Memory B cell (primary cell): ENCODE measurements at regions not wholly inside any gene's neighbourhood (a gene's known extent, or its start where the extent isn't known, plus 50 kb on each side); places are given as distances from the start of the nearest gene placed in this dataset.

Experiments used
- ATAC-seq: fragments of 150-1000 bp; cut with Tn5 transposase; 2 replicates; pipeline ENCODE4 v1.10.0; 2021; ENCODE audit warnings: low read depth, mild to moderate bottlenecking, moderate library complexity
- DNase-seq, 2 donors: peaks; one replicate each; pipeline ENCODE4 v3.0.0; 2022; ENCODE audit warnings: low spot score in 2 of 2
- H3K27ac Mint-ChIP-seq: one replicate; pipeline ENCODE4 v1.8.0; 2022; ENCODE audit warnings: mild to moderate bottlenecking, moderate library complexity, mixed read lengths
- H3K27me3 Mint-ChIP-seq: one replicate; pipeline ENCODE4 v1.8.0; 2022; ENCODE audit warnings: mixed read lengths
- H3K36me3 Mint-ChIP-seq: one replicate; pipeline ENCODE4 v1.8.0; 2022; ENCODE audit warnings: mild to moderate bottlenecking, mixed read lengths
- H3K4me1 Mint-ChIP-seq: one replicate; pipeline ENCODE4 v1.8.0; 2022; ENCODE audit warnings: mixed read lengths
- H3K4me3 Mint-ChIP-seq: one replicate; pipeline ENCODE4 v1.8.0; 2022; ENCODE audit warnings: mild to moderate bottlenecking, moderate library complexity, mixed read lengths
- H3K9me3 Mint-ChIP-seq: one replicate; pipeline ENCODE4 v1.8.0; 2022; ENCODE audit warnings: mixed read lengths

DNA sequence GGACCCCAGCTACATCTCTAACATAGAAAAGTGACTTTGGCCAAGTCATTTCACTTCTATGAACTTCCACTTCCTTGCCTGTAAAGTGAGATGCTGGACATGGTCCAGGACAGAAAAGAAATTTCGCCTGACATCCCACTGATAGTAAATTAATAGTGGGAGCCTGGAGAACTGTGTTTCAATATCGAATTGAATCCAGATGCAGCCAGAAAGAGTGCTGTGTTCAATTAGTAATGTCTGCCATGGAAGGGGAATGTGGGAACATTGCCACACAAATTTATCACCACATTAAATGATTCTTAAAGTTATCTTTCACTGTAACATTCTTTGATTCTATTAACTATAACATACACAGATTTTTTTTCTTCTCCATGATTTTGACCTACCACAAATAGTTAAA is 255.0 kb downstream of the HACE1 start:
- no peaks in the 10 kb centered on the region for H3K36me3 Mint-ChIP-seq
- no peak overlapping the region for H3K4me3 Mint-ChIP-seq
- no peaks in the 10 kb centered on the region for H3K9me3 Mint-ChIP-seq

DNA sequence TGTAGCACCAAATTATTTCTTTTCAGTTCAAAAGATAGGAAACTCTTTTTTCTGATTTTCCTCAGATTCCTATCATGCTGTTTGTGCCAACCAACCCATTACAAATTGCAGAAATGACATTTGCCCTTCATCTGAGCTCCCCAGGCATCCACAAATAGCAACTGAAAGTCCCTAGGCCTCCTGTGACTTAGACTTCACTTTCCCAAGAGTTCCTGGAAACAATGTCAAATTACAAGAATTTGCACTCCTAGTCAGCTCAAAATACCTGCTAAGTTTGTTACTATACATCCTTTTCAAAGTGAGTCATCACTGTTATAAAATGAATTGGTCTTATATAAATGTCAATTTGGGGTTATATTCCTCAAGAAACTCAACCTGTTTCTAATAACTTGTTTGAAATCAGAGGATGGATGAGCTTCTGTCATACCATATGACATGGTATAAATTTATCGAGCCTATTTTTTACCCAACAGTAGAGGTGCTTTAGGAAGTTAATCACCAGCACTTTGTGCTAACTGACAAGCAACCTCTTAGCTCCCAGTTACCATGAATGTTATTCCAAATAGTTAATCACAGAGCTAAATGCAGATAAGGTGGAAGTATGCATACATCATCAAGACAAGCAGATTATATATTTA is 256.5 kb downstream of the HACE1 start:
- Mint-ChIP-seq H3K36me3 (no peaks in the 10 kb centered on the region), H3K27ac (no peak overlapping the region), H3K4me1 (no peaks in the 10 kb centered on the region), H3K4me3 (no peak overlapping the region), H3K27me3 (no peaks in the 10 kb centered on the region), H3K9me3 (no peaks in the 10 kb centered on the region)
- DNase-seq: no peak
- no peak for ATAC-seq

More for the DNA sequence above, 255.0 kb downstream of the HACE1 start:
- Mint-ChIP-seq H3K27me3 (no peaks in the 10 kb centered on the region), H3K4me1 (no peaks in the 10 kb centered on the region), H3K27ac (no peak overlapping the region)
- DNase-seq (no peak), ATAC-seq (no peak)

DNA sequence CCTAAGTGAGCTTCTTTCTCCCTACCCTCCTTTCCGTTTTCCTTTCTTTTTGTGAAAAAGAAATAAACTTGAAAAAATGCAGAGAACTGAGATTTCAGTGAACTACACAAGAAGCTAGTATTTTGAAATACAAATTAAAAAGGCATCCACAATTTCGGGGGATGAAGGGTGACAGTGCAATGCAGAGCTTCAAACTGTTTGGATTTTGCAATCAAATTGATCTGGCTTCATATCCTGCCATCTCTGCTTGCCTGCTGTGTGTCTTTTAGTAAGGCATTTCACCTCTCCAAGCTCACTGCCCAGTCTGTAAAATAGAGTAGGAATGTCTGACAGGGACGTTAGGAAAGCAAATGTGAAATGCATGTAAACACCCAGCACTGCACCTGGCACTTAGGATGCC is 258.0 kb downstream of the HACE1 start:
- Mint-ChIP-seq H3K27me3 (no peaks in the 10 kb centered on the region), H3K36me3 (no peaks in the 10 kb centered on the region), H3K9me3 (no peaks in the 10 kb centered on the region), H3K4me1 (no peaks in the 10 kb centered on the region), H3K4me3 (no peak overlapping the region), H3K27ac (no peak overlapping the region)
- DNase-seq (no peak), ATAC-seq (no peak)

DNA sequence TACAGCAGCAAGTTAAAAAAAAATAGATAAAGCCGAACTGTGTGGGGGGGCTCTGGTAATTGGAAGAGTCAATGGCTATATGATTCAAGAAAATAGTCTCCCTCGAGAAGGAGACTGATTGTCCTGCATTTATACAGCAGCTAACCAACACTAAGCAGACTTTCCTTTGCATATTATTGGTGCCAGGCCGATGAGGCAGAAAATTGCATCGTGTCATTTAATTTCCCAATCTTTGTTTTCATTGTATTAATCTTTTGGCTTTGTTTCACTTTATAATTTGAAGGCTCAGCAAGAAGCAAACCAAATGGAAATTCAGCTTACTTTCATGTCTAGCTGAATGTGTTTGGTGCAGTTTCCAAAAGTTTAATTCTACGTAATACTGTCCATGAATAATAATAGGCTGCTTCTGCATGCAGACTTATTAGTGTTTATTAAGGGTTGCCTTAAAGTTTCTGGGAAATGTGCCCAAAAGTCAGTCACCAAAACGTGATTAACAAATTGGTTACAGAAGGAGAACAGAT is 258.5 kb downstream of the HACE1 start:
- Mint-ChIP-seq H3K27me3 (peaks cover 2% of the 10 kb centered on the region), H3K27ac (no peak overlapping the region), H3K36me3 (no peaks in the 10 kb centered on the region), H3K9me3 (peaks cover 2% of the 10 kb centered on the region), H3K4me1 (no peaks in the 10 kb centered on the region), H3K4me3 (no peak overlapping the region)
- no peak for ATAC-seq
- no peak for DNase-seq

DNA sequence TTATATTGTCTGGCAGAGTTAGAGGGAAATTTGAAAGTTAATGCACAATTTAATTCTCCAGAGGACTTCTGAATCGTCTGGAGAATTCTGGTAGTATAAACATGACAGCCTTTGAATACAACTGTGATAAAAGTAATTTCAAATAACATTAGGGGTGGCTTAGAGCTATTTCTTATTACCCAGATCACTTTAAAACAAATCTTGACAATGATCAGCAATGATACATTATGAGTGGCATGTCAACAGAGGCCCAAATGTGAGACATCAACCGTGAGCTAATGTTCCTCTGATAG is 259.1 kb downstream of the HACE1 start:
- no peaks in the 10 kb centered on the region for H3K36me3 Mint-ChIP-seq

DNA sequence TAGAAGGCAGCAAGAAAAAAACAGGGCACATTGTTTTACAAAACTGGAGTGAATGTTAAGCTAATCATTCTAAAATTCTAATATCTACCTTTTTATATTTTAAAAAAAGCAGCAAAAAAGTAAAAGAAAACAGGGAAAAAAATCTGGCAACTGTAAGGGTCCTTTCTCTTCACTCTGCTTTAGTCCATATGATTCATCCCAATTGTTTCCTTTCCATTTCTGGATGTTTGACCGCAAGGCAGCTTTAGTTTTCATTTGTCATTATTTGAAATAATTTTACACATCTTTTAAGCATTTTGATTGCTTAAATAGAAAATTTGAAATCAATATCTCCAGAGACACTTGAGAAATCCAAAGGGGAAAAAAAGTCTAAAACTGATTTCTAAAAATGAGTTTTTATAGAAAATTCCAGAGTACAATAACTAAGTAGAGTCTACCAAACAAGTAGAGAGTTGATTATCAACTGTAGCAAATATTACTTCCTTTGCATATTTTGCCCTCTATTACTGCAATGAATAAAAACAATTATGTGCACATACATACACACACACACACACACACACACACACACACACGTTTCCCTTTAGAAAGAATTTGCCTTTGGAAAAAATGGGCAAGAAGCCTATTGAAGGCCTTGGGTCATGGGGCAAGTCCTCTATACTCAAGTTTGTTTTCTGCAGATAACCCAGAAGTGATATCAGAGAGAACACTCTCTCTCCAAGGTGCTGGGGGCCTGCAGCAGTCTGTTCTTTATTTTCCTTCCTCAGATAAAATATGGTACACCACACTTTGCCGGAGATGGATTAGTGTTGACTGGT is 259.7 kb downstream of the HACE1 start:
- Mint-ChIP-seq H3K36me3 (no peaks in the 10 kb centered on the region), H3K4me3 (no peak overlapping the region), H3K27ac (no peak overlapping the region), H3K9me3 (peaks cover 2% of the 10 kb centered on the region), H3K4me1 (no peaks in the 10 kb centered on the region), H3K27me3 (peaks cover 3% of the 10 kb centered on the region)
- DNase-seq (no peak), ATAC-seq (no peak)

More for the DNA sequence above, 259.1 kb downstream of the HACE1 start:
- peaks cover 3% of the 10 kb centered on the region for H3K27me3 Mint-ChIP-seq
- no peak overlapping the region for H3K4me3 Mint-ChIP-seq
- no peaks in the 10 kb centered on the region for H3K4me1 Mint-ChIP-seq
- DNase-seq (no peak), ATAC-seq (no peak)
- H3K9me3 Mint-ChIP-seq: peaks cover 2% of the 10 kb centered on the region
- no peak overlapping the region for H3K27ac Mint-ChIP-seq

DNA sequence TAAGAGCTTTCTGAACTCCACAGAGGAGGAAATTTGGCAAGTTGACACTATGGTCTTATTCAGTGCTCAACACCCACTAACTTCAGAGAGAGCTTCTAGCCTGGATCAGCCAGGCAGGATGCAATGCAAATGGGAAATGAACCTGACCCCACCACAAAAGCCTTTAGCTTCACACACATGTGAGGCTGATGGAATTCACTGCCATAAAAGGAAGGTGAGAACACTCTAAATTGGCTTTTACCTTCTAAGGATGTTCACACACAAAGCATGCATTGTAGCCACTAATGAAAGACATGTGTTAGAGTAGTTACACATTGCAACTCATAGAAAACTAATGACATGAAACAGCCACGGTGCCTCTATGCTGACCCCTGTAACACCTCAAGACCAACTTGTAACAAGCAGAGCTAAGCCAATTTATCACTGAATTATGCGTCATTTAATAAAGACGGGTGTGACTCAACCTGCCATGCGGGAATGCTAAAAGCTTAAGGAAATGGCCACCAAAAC is 262.1 kb downstream of the HACE1 start:
- DNase-seq: no peak
- Mint-ChIP-seq H3K27me3 (peaks cover 3% of the 10 kb centered on the region), H3K9me3 (peaks cover 2% of the 10 kb centered on the region), H3K36me3 (no peaks in the 10 kb centered on the region), H3K4me3 (no peak overlapping the region), H3K27ac (no peak overlapping the region), H3K4me1 (no peaks in the 10 kb centered on the region)
- ATAC-seq: no peak

DNA sequence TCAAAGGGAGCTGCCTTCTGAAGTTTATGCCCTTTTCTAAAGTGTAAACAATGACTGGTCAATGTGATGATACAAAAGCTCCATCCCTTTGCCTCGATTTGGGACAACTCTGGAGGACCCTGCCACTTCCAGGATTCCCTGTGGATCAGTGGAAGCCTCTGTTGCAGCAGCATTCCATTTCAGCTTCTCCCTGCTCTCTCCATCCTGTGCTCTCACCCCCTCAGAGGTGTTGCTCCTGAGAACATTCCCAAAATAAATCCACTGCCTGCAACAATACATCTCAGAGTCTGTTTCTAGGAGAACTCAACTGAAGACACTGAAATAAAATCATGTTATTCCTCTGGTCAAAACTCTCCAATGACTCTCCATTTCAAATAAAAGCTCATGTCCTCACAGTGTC is 263.6 kb downstream of the HACE1 start:
- Mint-ChIP-seq H3K27me3 (peaks cover 3% of the 10 kb centered on the region), H3K36me3 (no peaks in the 10 kb centered on the region), H3K9me3 (peaks cover 2% of the 10 kb centered on the region), H3K4me3 (no peak overlapping the region), H3K4me1 (no peaks in the 10 kb centered on the region), H3K27ac (no peak overlapping the region)
- no peak for ATAC-seq
- no peak for DNase-seq

DNA sequence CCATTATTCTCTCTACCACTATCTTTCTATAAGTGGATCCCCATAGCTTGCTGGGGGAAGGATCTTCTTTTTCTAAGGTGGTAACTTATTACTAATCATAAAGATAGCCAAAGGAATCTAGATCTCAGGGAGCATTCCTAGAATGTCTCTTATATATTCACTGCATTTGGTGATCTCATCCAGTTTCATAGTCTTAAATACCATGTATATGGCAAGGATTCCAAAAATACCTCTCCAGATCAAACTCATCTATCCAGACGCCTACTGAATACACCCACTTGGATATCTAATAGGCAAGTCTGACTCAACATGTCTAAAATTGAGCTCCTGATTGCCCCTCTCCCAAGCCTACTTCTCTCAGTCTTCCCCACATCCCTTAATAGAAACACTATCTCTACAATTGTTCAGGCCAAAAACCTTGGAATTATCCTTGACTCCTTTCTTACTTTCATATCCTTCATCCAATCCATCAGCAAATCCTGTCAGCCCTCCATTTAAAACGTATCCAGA is 264.4 kb downstream of the HACE1 start:
- ATAC-seq (no peak), DNase-seq (no peak)
- H3K4me3 Mint-ChIP-seq: no peak overlapping the region
- H3K36me3 Mint-ChIP-seq: no peaks in the 10 kb centered on the region
- peaks cover 2% of the 10 kb centered on the region for H3K9me3 Mint-ChIP-seq
- H3K27me3 Mint-ChIP-seq: peaks cover 3% of the 10 kb centered on the region
- no peaks in the 10 kb centered on the region for H3K4me1 Mint-ChIP-seq
- H3K27ac Mint-ChIP-seq: no peak overlapping the region

DNA sequence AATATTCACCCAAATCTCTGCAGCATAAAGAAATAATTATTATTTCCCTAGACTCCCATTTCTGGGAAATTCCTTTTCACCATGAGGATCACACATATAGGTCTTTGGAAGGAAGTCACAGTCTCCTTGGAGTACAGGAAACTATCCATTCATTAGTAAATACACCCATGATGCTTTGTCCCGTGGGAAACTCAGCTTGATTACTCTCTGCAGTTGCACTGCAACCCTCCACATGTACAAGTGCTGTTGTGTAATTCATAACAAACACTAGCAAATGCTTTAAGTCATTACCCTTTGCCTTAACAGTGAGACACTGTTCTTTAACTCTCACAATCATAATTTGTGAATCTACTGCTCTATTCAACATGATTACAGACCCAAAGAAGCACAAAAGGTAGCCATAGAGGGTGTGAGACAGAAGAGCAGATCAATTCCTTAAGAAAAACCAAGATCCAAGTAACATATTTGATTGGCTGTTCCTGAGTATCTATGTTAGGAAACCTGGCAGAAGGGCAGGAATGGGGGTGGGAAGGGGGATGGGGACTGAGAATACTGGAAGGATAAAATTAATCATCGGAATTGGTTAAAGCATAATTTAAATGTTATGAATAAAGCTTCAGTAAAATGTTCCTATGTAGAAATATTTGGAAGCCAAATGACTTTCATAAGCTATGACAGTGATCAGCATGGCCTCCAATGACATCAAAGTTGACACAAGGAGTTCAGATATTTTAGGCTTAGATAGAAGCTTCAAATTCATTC is 268.0 kb downstream of the HACE1 start:
- Mint-ChIP-seq H3K9me3 (peaks cover 2% of the 10 kb centered on the region), H3K27ac (no peak overlapping the region), H3K4me1 (no peaks in the 10 kb centered on the region), H3K4me3 (no peak overlapping the region), H3K36me3 (no peaks in the 10 kb centered on the region), H3K27me3 (peaks cover 3% of the 10 kb centered on the region)
- DNase-seq (no peak), ATAC-seq (no peak)

DNA sequence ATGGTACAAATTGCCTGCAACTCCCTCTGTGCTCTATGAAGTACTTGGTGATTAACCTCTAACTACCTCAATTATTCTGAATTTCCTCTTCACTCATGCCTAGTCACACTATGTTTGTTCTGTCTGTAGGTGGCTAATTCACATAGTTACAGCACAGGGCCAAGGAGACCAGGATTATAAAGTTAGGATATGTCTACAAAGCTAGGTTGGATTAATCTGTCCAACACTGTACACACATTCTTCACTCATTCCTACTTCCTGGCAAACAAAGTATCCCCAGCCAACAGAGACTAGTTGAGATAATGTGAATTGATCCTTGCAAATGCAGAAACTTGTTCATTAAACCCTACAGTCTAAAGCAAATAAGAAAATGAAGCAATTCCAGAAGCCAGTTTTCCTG is 269.8 kb downstream of the HACE1 start:
- Mint-ChIP-seq H3K4me3 (no peak overlapping the region), H3K36me3 (no peaks in the 10 kb centered on the region), H3K27me3 (no peaks in the 10 kb centered on the region), H3K9me3 (no peaks in the 10 kb centered on the region), H3K27ac (no peak overlapping the region), H3K4me1 (no peaks in the 10 kb centered on the region)
- no peak for DNase-seq
- no peak for ATAC-seq

DNA sequence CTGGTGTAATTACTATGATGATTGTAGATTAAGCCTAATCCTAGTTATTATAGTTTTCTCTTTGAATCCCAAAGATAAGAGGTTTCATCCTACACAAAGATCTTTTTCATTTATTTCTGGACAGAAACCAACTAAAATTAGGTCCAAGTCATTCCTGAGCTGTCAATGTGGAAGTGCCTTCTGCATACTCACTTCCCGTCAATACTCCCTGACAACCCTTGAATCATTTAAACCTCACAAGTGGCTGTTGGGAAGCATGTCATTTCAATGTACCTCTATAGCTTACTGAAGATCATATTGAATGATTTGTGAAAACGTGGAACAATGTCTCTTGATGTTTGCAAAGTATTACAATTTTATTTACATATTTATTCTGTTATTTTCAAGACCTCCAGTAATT is 274.1 kb downstream of the HACE1 start:
- H3K9me3 Mint-ChIP-seq: no peaks in the 10 kb centered on the region
- no peaks in the 10 kb centered on the region for H3K27me3 Mint-ChIP-seq
- DNase-seq (no peak), ATAC-seq (no peak)
- no peak overlapping the region for H3K27ac Mint-ChIP-seq
- no peaks in the 10 kb centered on the region for H3K4me1 Mint-ChIP-seq
- H3K36me3 Mint-ChIP-seq: no peaks in the 10 kb centered on the region
- no peak overlapping the region for H3K4me3 Mint-ChIP-seq

DNA sequence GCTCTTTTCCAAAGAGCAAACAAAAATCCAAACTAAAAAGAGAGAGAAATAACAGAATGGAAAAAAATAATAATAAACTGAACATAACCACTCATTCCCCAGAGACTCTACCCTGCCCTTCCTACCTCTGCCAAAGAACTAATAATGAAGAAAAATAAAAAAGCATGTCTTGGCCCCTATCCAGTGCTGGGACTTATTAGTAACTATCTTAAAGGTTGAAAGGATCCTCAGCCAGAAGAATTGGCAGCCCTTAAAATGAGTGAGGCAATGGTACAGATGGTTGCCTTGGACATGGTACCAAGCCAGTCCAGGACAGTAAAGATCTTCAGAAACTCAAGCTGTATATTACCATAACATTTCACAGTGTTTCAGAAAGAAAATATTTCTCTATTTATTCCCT is 279.3 kb downstream of the HACE1 start:
- H3K27me3 Mint-ChIP-seq: no peaks in the 10 kb centered on the region
- H3K9me3 Mint-ChIP-seq: peaks cover 2% of the 10 kb centered on the region
- no peak for ATAC-seq
- H3K4me3 Mint-ChIP-seq: no peak overlapping the region
- no peaks in the 10 kb centered on the region for H3K36me3 Mint-ChIP-seq
- H3K27ac Mint-ChIP-seq: no peak overlapping the region
- DNase-seq: no peak
- no peaks in the 10 kb centered on the region for H3K4me1 Mint-ChIP-seq

DNA sequence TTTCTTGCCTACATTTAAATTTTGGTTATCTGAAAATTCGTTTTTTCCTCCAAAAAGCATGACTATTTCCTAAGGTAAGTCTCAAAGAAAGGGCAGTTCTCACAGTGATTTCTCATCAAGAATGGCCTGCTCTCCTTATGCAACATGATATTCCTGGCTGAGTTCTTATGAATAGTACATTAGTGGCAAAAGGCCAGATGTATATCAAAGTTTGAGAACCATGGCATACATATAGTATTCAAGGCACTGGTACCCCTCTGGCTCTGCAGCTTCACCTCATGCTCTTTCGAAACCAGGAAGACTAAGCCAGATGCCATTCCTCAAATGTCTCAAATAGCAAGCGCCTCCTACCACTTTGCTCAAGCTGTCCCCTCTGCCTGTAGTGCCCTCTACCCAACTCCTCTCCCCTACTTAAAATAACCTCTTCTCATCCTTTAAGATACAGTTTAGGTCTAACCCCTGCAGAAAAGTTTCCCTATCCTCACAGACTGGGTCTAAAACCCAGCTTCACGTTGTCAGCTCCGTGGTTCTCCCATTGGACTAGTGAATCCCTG is 280.3 kb downstream of the HACE1 start:
- H3K27ac Mint-ChIP-seq: no peak overlapping the region
- peaks cover 2% of the 10 kb centered on the region for H3K9me3 Mint-ChIP-seq
- no peak for ATAC-seq
- H3K27me3 Mint-ChIP-seq: no peaks in the 10 kb centered on the region
- no peaks in the 10 kb centered on the region for H3K4me1 Mint-ChIP-seq
- DNase-seq: no peak
- H3K4me3 Mint-ChIP-seq: no peak overlapping the region
- H3K36me3 Mint-ChIP-seq: no peaks in the 10 kb centered on the region
